ENCODE measurements at regions not wholly inside any gene's neighbourhood (a gene's known extent, or its start where the extent isn't known, plus 50 kb on each side); places are given as distances from the start of the nearest gene placed in this dataset.
A peak's percentile ranks its signal among the peaks of the same experiment; 100 is the strongest.

DNA sequence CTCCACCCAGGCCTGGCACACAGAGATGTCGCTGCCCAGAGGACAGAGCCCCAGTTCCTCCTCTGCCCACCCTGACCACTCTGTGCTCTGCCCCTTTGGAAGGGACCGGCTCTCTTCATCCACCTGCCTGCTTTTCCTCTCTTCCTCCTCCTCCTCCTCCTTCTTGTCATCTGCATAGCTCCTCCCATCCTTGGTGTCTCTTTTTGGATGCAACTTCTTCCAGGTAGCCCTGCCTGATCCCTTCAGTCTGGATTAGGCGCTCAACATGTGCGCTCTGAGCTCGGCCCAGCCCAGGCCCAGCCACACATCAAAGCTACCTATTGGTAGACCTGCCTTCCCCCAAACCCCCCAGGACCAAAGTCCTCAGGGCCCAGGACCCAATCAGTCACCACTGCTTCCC lies 52.6 kb upstream of the RXRA start:
- ChIA-PET POLR2A (no interaction called here), CTCF (no interaction called here)
- no peak overlapping the region for H3K27ac Mint-ChIP-seq
- H3K36me3 Mint-ChIP-seq (ENCODE audit: low read depth): no peaks in the 10 kb centered on the region
- H3K27me3 Mint-ChIP-seq: peaks cover 18% of the 10 kb centered on the region
- Histone ChIP-seq H3K36me3 (ENCODE audit: insufficient read depth, low read length) (no peaks in the 10 kb centered on the region), H3K9me3 (ENCODE audit: control insufficient read depth in 1 of 2, insufficient read depth in 1 of 2, low read length in 2 of 2) (peaks cover 0 to 35% of the 10 kb centered on the region in 2 experiments), H3K4me3 (ENCODE audit: low read length) (no peak overlapping the region), H3K4me1 (ENCODE audit: insufficient read depth, low read length) (no peaks in the 10 kb centered on the region), H3K27me3 (ENCODE audit: control insufficient read depth in 1 of 2, insufficient read depth in 2 of 2, low read length in 2 of 2) (peaks cover 2 to 4% of the 10 kb centered on the region in 2 experiments), H3K27ac (ENCODE audit: low read depth in 1 of 2, low read length in 2 of 2) (no peak overlapping the region)
- no peak overlapping the region for H3K4me3 Mint-ChIP-seq
- no peaks in the 10 kb centered on the region for H3K9me3 Mint-ChIP-seq
- TF ChIP-seq, protein P1, sequence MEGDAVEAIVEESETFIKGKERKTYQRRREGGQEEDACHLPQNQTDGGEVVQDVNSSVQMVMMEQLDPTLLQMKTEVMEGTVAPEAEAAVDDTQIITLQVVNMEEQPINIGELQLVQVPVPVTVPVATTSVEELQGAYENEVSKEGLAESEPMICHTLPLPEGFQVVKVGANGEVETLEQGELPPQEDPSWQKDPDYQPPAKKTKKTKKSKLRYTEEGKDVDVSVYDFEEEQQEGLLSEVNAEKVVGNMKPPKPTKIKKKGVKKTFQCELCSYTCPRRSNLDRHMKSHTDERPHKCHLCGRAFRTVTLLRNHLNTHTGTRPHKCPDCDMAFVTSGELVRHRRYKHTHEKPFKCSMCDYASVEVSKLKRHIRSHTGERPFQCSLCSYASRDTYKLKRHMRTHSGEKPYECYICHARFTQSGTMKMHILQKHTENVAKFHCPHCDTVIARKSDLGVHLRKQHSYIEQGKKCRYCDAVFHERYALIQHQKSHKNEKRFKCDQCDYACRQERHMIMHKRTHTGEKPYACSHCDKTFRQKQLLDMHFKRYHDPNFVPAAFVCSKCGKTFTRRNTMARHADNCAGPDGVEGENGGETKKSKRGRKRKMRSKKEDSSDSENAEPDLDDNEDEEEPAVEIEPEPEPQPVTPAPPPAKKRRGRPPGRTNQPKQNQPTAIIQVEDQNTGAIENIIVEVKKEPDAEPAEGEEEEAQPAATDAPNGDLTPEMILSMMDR (IDR thresholded peaks at IDR 0.05): no peak
- ATAC-seq (ENCODE audit: poor library complexity) (no peak), DNase-seq (no peak)
- no peaks in the 10 kb centered on the region for H3K4me1 Mint-ChIP-seq (ENCODE audit: low read depth)
- intact Hi-C loops (cut with DNase I, micrococcal nuclease): no loop called here

DNA sequence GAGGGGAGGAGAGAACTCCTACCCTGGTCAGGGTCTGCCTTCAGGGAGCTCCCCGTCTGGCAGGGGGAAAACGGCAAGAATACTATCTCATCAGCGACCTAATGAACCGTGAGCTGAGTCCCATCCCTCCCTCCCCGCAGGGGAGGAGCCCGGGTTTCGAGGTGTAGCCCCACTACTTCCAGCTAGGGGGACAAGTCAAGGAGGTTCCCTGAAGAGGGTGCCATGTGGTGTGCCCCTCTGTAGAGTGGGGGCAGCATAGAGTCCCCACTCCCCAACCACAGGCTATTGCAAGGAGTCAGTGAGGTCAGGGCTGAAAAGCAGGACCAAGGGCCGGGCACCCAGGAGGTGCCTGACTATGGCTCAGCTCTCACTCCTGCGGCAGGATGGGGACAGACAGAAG lies 50.9 kb upstream of the RXRA start:
- ChIA-PET CTCF (no interaction called here), POLR2A (no interaction called here)
- TF ChIP-seq, protein P1 (IDR thresholded peaks at IDR 0.05): no peak
- Mint-ChIP-seq H3K27me3 (peaks cover 7% of the 10 kb centered on the region), H3K4me3 (no peak overlapping the region), H3K9me3 (no peaks in the 10 kb centered on the region), H3K36me3 (ENCODE audit: low read depth) (no peaks in the 10 kb centered on the region), H3K4me1 (ENCODE audit: low read depth) (no peaks in the 10 kb centered on the region), H3K27ac (no peak overlapping the region)
- Histone ChIP-seq H3K9me3 (ENCODE audit: control insufficient read depth in 1 of 2, insufficient read depth in 1 of 2, low read length in 2 of 2) (peaks cover 0 to 30% of the 10 kb centered on the region in 2 experiments), H3K36me3 (ENCODE audit: insufficient read depth, low read length) (no peaks in the 10 kb centered on the region), H3K27me3 (ENCODE audit: control insufficient read depth in 1 of 2, insufficient read depth in 2 of 2, low read length in 2 of 2) (peaks cover 0 to 4% of the 10 kb centered on the region in 2 experiments), H3K4me3 (ENCODE audit: low read length) (no peak overlapping the region), H3K4me1 (ENCODE audit: insufficient read depth, low read length) (no peaks in the 10 kb centered on the region), H3K27ac (ENCODE audit: low read depth in 1 of 2, low read length in 2 of 2) (no peak overlapping the region)
- ATAC-seq (ENCODE audit: poor library complexity): no peak
- no peak for DNase-seq
- intact Hi-C loops (cut with DNase I, micrococcal nuclease): no loop called here

DNA sequence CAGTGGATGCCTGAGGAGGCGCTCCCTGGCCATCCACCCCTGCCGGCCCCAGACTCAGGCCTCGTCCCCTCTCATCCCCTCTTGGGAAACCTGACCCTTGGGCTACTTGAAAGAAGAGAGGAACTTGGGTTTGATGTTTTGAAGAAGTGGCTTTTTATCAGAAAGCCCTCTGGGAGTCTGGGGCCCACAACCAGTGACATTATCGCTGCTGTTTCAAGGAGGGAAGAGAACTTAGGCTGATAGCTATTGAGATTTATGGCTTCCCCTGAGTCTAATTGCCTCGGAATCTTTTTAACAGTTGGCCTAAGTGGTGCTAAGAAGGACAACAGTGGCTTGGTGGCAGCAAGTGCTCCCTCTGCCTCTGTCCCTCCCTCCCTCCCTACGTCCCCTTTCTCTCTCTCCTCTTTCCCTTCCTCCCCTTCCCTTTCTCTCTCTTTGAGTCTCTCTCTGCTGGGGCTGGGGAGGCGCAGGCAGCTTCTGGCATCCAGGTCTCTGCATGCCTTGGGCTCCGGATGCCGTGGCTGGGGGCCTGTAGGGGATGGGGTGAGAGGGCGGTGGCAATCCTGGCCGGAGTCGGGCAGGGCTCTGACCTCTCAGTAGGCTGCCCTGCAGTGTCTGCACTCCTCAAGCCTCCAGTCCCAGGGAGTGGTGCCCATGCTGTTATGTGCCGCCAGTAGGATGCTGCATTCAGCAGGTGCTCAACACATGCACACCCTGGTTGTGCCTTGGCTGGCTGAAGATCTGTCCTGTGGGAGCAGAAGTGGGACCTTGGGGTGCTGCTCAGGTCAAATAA lies 49.6 kb upstream of the RXRA start:
- no peak overlapping the region for H3K27ac ChIP-seq (ENCODE audit: low read depth in 1 of 2, low read length in 2 of 2)

More for the DNA sequence above, 49.6 kb upstream of the RXRA start:
- Mint-ChIP-seq H3K27me3 (peaks cover 7% of the 10 kb centered on the region), H3K4me1 (ENCODE audit: low read depth) (no peaks in the 10 kb centered on the region), H3K9me3 (no peaks in the 10 kb centered on the region), H3K36me3 (ENCODE audit: low read depth) (no peaks in the 10 kb centered on the region), H3K4me3 (no peak overlapping the region), H3K27ac (no peak overlapping the region)
- Histone ChIP-seq H3K9me3 (ENCODE audit: control insufficient read depth in 1 of 2, insufficient read depth in 1 of 2, low read length in 2 of 2) (peaks cover 0 to 30% of the 10 kb centered on the region in 2 experiments), H3K4me1 (ENCODE audit: insufficient read depth, low read length) (no peaks in the 10 kb centered on the region), H3K27me3 (ENCODE audit: control insufficient read depth in 1 of 2, insufficient read depth in 2 of 2, low read length in 2 of 2) (peaks cover 0 to 4% of the 10 kb centered on the region in 2 experiments), H3K36me3 (ENCODE audit: insufficient read depth, low read length) (no peaks in the 10 kb centered on the region), H3K4me3 (ENCODE audit: low read length) (no peak overlapping the region)
- TF ChIP-seq, protein P1 (IDR thresholded peaks at IDR 0.05): no peak
- ChIA-PET POLR2A (no interaction called here), CTCF (no interaction called here)
- DNase-seq (peak in 1 of 14 experiments; percentile 6), ATAC-seq (ENCODE audit: poor library complexity) (no peak)
- intact Hi-C loops (cut with DNase I, micrococcal nuclease): no loop called here

Data from CD4-positive, alpha-beta T cell (primary cell).